Right cardiac atrium (tissue), 5 donors: ENCODE measurements at regions not wholly inside any gene's neighbourhood (a gene's known extent, or its start where the extent isn't known, plus 50 kb on each side); places are given as distances from the start of the nearest gene placed in this dataset.

Source experiments
- ATAC-seq, 2 donors: fragments of 200-7000 bp; cut with Tn5 transposase; one replicate each; pipeline versions ENCODE4 v1.8.0 to v1.9.1; 2020; ENCODE audit warnings: moderate library complexity in 2 of 2, mild to moderate bottlenecking in 1 of 2
- DNase-seq, 3 donors: peaks; one replicate each; pipeline ENCODE4 v3.0.0-alpha.2; 2020
- H3K27ac ChIP-seq: one replicate; pipeline ENCODE4 v1.5.1; 2013; ENCODE audit warnings: mild to moderate bottlenecking, low read length, control low read depth, moderate library complexity
- H3K27me3 ChIP-seq: one replicate; pipeline ENCODE4 v1.6.1; 2013; ENCODE audit not compliant: control insufficient read depth, insufficient read depth
- H3K4me1 ChIP-seq: one replicate; pipeline ENCODE4 v1.6.1; 2013; ENCODE audit warnings: low read length; ENCODE audit not compliant: control insufficient read depth, insufficient read depth
- H3K4me3 ChIP-seq: one replicate; pipeline ENCODE4 v1.5.1; 2013; ENCODE audit warnings: low read length, control low read depth
- H3K9me3 ChIP-seq: one replicate; pipeline ENCODE4 v1.6.1; 2013; ENCODE audit warnings: low read length; ENCODE audit not compliant: control insufficient read depth
- WGBS: extraction: QIAGEN DNeasy Blood & Tissue Kit; methylation state at CpG from one replicate; pipeline ENCODE4 v1.1.7; 2013; 5-methylcytosine and 5-hydroxymethylcytosine counted together
- intact Hi-C, 4 donors: fragments of 100-400 bp; cut with DNase I; formaldehyde crosslinking; loops; one replicate each; pipeline versions ENCODE4 v1.11.0 to v1.14.0; 2022 to 2023
- donor health status: healthy with polysubstance abuse.
- donor health status: DM: no; HTN: yes; CAD: no.
- donor health status: DM: no; HTN: no; CAD: no.
- donor health status: DM: no; HTN: yes; CAD: no; lungs with severe emphysema.
- donor health status: DM: yes; HTN: yes; CAD: no.

DNA sequence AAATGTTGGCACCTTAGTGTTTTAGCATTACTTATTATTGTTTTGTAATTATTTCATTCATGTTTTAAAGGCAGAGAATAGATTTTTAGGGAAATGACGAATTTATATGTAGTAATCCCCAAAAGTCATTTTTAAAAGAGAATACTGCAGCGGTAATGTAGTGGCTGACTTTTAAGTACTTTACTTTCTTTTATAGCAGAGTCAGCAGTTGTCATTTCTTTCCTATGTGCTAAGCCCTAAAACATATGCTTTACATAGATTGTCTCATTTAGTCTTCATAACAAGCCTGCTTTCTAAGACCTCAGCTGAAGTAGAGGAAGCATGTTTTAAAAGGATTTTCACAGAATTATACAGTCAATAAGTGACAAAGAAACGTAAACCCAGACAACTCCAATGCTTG lies 102.1 kb upstream of the PEX5L start:
- no peak overlapping the region for H3K27ac ChIP-seq
- no peaks in the 10 kb centered on the region for H3K4me1 ChIP-seq
- ATAC-seq (no peak), DNase-seq (no peak)
- H3K27me3 ChIP-seq: no peaks in the 10 kb centered on the region
- no peaks in the 10 kb centered on the region for H3K9me3 ChIP-seq
- H3K4me3 ChIP-seq: no peak overlapping the region
- intact Hi-C loops: no loop called here
- WGBS: 67% methylated on average over 3 of the region's 3 CpGs

DNA sequence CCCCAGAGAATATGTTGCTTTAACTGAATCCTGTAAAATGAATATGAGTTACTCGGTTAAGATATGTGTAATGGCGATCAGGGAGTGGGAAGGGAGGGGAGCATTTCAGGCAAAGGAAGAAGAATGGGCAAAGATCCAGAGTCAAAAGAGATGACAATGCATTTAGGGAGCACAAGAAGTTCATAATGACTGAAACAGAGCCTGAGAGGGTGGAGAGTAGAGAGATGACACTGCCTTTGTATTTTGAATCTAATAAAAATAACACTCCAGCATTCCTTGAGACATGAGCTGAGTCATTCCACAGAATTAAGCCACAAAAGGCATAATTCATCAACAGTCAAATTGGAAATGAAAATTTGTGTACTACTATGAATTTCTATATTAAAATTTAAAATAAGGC lies 105.3 kb upstream of the PEX5L start:
- Histone ChIP-seq H3K4me3 (no peak overlapping the region), H3K9me3 (no peaks in the 10 kb centered on the region), H3K27me3 (no peaks in the 10 kb centered on the region), H3K4me1 (no peaks in the 10 kb centered on the region), H3K27ac (no peak overlapping the region)
- intact Hi-C loops: no loop called here
- no peak for ATAC-seq
- 73% methylated on average over 2 of the region's 2 CpGs for WGBS
- no peak for DNase-seq

DNA sequence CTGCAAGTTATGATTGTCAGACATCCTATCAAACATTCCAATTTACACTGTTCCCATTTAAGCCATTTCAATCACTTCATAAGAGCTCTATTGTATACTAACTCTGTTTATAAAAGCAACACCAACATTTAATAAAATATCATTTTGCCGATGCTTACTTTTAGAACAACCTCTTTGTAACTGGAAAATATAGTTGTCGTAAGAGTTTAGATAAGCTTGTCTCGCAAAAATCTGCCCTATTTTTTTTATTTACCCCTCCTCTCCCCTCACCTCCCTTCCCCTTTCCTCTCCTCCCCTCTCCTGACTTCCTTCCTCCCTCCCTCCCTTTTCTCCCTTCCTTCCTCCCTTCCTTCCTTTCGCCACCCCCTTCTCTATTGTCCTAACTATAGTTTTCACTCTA lies 105.7 kb upstream of the PEX5L start:
- WGBS: 79% methylated on average over 4 of the region's 4 CpGs
- ATAC-seq: no peak
- no peaks in the 10 kb centered on the region for H3K27me3 ChIP-seq
- intact Hi-C loops: no loop called here
- no peaks in the 10 kb centered on the region for H3K4me1 ChIP-seq
- no peak for DNase-seq
- no peak overlapping the region for H3K4me3 ChIP-seq
- H3K27ac ChIP-seq: no peak overlapping the region
- H3K9me3 ChIP-seq: no peaks in the 10 kb centered on the region

DNA sequence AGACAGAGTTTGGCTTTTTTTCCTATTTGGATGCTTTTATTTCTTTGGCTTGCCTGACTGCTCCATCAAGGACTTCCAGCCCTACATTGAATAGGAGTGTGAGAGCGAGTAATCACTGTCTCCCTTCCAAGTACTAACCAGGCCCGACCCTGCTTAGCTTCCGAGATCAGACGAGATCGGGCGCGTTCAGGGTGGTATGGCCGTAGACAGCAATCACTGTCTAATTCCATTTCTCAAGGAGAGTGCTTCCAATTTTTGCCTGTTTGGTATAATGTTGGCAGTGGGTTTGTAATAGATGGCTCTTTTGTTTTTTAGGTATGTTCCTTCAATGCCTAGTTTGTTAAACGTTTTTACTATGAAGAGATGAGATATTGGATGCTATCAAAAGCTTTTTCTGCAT lies 125.0 kb upstream of the PEX5L start:
- intact Hi-C loops: no loop called here
- Histone ChIP-seq H3K27me3 (no peaks in the 10 kb centered on the region), H3K4me3 (no peak overlapping the region), H3K4me1 (no peaks in the 10 kb centered on the region), H3K9me3 (no peaks in the 10 kb centered on the region), H3K27ac (no peak overlapping the region)
- DNase-seq (no peak), ATAC-seq (no peak)
- WGBS: 86% methylated on average over 9 of the region's 9 CpGs

DNA sequence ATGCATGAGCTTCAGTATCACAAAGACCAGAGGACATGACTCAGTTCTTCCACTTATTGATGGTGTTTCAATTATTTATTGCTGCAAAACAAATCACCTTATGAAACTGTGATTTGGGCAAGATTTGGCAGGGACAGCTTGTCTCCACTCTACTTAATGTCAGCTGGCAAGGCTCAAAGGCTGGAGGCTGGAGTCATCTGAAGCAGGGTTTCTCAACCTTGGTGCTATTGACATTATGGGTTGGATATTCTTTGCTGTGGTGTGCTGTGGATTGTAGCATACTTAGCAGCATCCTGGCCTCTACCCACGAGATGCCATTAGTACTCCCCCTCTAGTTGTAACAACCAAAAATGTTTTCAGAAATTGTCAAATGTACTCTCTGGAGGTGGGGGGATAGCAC lies 138.8 kb upstream of the PEX5L start:
- no peak overlapping the region for H3K4me3 ChIP-seq
- H3K9me3 ChIP-seq: no peaks in the 10 kb centered on the region
- no peak for DNase-seq
- intact Hi-C loops: no loop called here
- H3K27ac ChIP-seq: no peak overlapping the region
- H3K4me1 ChIP-seq: no peaks in the 10 kb centered on the region
- ATAC-seq: no peak
- H3K27me3 ChIP-seq: no peaks in the 10 kb centered on the region
- 67% methylated on average over 1 of the region's 1 CpG for WGBS

DNA sequence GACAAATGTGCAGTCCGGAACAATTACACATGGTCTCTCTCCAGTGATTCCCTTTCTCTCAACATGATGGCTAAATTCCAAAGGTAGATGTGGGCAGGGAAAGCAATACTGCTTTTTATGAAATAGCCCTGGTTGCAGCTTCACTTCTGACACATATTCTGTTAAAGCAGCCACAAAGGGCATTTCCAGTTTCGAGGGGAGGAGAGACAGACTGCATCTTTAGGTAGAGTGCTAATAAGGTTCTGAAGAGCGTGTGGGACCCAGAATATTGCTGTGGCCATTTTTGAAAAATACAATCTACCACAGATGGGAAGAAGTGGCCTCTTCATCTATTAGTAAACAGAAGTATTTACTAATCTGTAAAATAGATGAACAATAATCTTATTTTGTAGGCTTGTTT lies 139.3 kb upstream of the PEX5L start:
- intact Hi-C loops: no loop called here
- no peak for ATAC-seq
- no peaks in the 10 kb centered on the region for H3K9me3 ChIP-seq
- H3K4me1 ChIP-seq: no peaks in the 10 kb centered on the region
- H3K27ac ChIP-seq: no peak overlapping the region
- WGBS: 75% methylated on average over 3 of the region's 3 CpGs
- H3K4me3 ChIP-seq: no peak overlapping the region
- no peak for DNase-seq
- no peaks in the 10 kb centered on the region for H3K27me3 ChIP-seq

DNA sequence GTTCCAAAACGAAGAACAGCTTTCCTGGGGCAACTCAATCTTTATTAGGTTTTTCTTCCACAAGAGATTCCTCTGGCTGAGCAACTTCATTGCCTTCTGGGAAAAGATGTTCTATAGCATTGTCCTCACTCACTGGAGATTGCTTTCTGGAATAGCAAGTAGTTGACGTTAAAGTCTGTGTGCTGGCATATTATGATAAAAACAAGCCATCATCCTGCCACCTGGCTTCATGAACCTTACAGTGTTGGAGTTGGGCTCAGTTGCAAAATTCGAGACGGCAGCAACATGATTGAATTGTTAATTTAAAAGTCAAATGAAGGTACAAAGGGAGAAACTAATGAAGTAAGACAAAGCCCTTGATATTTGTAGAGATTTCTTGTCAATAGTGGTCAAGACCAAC lies 140.5 kb upstream of the PEX5L start:
- H3K4me3 ChIP-seq: no peak overlapping the region
- no peaks in the 10 kb centered on the region for H3K27me3 ChIP-seq
- DNase-seq (no peak), ATAC-seq (no peak)
- no peaks in the 10 kb centered on the region for H3K9me3 ChIP-seq
- H3K4me1 ChIP-seq: no peaks in the 10 kb centered on the region
- intact Hi-C loops: no loop called here
- WGBS: 75% methylated on average over 4 of the region's 4 CpGs
- H3K27ac ChIP-seq: no peak overlapping the region

DNA sequence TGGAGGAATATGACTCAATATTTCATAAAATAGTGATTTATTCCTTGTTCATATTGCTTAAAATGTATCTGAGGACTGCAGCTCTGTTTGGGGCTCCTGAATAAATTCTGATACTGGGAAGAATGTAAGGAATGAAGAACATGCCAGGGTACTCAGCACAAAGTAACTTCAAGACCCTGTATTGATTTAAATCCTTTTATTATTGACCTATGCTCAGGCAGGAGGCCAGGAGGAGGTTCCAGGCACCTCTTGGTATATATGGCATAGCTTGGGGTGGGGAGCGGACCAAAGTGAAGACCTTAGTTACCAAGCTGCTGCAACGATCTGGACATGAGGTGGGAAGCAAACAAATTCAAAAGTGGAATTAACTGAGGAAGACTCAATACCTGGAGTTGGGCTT lies 142.8 kb upstream of the PEX5L start:
- DNase-seq (no peak), ATAC-seq (no peak)
- WGBS: 62% methylated on average over 2 of the region's 2 CpGs
- Histone ChIP-seq H3K4me3 (no peak overlapping the region), H3K27ac (no peak overlapping the region), H3K27me3 (no peaks in the 10 kb centered on the region), H3K9me3 (no peaks in the 10 kb centered on the region), H3K4me1 (no peaks in the 10 kb centered on the region)
- intact Hi-C loops: no loop called here

DNA sequence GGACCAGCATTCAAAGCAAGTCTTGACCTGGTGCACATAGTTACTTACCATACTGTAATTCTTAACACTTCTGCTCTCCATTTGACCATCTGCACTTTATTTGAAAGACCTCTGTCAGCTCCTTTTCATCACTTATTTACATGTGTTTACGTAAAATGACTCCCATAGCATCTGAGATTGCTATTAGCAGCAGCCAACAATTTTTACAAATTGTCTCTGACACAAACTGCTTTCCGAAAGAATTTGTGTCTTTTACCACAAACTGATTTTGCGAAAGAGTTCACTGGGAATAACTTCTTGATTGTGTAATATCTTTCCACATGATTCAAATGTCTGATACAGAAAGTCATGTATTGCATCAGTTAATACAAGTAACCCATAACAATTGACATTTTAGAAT lies 144.1 kb upstream of the PEX5L start:
- no peaks in the 10 kb centered on the region for H3K4me1 ChIP-seq
- H3K4me3 ChIP-seq: no peak overlapping the region
- intact Hi-C loops: no loop called here
- no peaks in the 10 kb centered on the region for H3K27me3 ChIP-seq
- no peaks in the 10 kb centered on the region for H3K9me3 ChIP-seq
- DNase-seq: no peak
- no peak overlapping the region for H3K27ac ChIP-seq
- no peak for ATAC-seq
- 67% methylated on average over 3 of the region's 3 CpGs for WGBS

DNA sequence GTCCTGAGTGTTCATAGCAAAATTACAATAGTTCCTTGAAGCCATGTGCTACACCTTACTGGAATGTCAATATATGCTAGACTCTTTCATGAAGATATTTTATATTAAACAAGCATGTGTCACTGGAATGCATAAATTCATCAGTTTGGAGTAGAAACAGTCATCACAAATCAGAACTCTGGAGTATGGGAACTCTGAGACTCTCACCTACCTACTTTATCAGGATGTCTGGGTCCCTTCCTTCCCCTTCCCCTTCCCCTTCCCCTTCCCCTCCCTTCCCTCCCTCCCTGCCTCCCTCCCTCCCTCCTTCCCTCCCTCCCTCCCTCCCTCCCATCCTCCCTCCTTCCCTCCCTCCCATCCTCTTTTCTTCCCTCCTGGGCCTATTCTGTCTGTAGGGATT lies 144.7 kb upstream of the PEX5L start:
- no peaks in the 10 kb centered on the region for H3K27me3 ChIP-seq
- H3K4me1 ChIP-seq: no peaks in the 10 kb centered on the region
- ATAC-seq (no peak), DNase-seq (no peak)
- H3K9me3 ChIP-seq: no peaks in the 10 kb centered on the region
- no peak overlapping the region for H3K27ac ChIP-seq
- H3K4me3 ChIP-seq: no peak overlapping the region
- intact Hi-C loops: no loop called here

DNA sequence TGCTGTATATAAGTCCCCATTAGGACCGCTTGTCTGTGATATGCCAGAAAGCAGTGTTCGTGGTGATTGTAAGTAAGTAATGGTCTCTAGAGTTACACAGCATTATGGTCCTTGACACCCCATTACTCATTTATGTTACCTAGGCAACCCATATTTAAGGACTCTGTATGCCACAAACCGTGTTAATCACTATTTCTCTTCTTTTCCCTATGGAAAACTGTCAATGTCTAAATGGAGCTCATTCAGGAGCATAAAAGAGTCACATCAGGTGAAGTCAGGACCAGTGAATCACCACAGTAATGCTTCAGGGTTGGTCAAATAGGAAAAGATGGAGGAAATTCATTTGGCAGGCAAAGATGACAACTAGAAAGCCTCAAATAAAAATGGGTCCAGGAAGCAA lies 146.6 kb upstream of the PEX5L start:
- H3K9me3 ChIP-seq: no peaks in the 10 kb centered on the region
- intact Hi-C loops: no loop called here
- H3K27me3 ChIP-seq: no peaks in the 10 kb centered on the region
- DNase-seq (no peak), ATAC-seq (no peak)
- 71% methylated on average over 3 of the region's 3 CpGs for WGBS
- no peaks in the 10 kb centered on the region for H3K4me1 ChIP-seq
- no peak overlapping the region for H3K27ac ChIP-seq
- no peak overlapping the region for H3K4me3 ChIP-seq

DNA sequence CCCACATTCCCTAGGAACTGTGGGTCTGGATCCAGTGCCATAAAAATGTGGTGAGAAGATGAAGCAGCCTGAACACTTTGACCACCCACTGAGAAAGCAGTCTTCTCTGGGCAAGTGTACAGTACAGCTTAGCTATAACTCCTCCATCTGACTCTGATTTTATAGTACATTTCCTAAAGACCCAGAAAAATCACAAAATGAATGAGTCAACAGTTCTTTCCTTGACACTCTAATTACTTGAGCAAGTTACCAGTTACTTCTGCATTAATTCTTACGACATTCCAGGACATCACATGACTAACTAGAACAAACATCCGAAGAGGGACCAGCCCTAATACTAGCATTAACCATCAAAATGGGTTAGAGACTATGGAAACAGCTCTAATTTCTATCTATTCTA lies 148.1 kb upstream of the PEX5L start:
- intact Hi-C loops: loop anchor here in 1 of 4 donors (5.0 kb wide), 1 partner anchor 122 kb away; no protein-coding TSS in a partner anchor
- Histone ChIP-seq H3K4me3 (no peak overlapping the region), H3K4me1 (no peaks in the 10 kb centered on the region), H3K9me3 (no peaks in the 10 kb centered on the region), H3K27me3 (no peaks in the 10 kb centered on the region), H3K27ac (no peak overlapping the region)
- no peak for DNase-seq
- WGBS: 66% methylated on average over 2 of the region's 2 CpGs
- ATAC-seq: no peak
